Endodermal cell (in vitro differentiated cells): ENCODE measurements at regions not wholly inside any gene's neighbourhood (a gene's known extent, or its start where the extent isn't known, plus 50 kb on each side); places are given as distances from the start of the nearest gene placed in this dataset.

ENCODE experiments used
- DNase-seq: peaks from one replicate; pipeline ENCODE4 v3.0.0-alpha.2; 2017
- H3K27ac ChIP-seq: 2 replicates; pipeline ENCODE4 v1.5.1; 2013; ENCODE audit warnings: mild to moderate bottlenecking, low read depth, low read length, moderate library complexity
- H3K27me3 ChIP-seq: 2 replicates; pipeline ENCODE4 v1.6.1; 2013; ENCODE audit warnings: mild to moderate bottlenecking, low read length, moderate library complexity; ENCODE audit not compliant: insufficient read depth, control insufficient read depth, poor library complexity, severe bottlenecking
- H3K36me3 ChIP-seq: 2 replicates; pipeline ENCODE4 v1.7.0; 2013; ENCODE audit warnings: mild to moderate bottlenecking, low read length, moderate library complexity; ENCODE audit not compliant: control insufficient read depth, insufficient read depth
- H3K4me1 ChIP-seq: one replicate; pipeline ENCODE4 v1.7.0; 2013; ENCODE audit warnings: low read length; ENCODE audit not compliant: control insufficient read depth, insufficient read depth
- H3K4me3 ChIP-seq: 2 replicates; pipeline ENCODE4 v1.5.1; 2013; ENCODE audit warnings: mild to moderate bottlenecking, low read length, moderate library complexity
- H3K9ac ChIP-seq: 2 replicates; pipeline ENCODE4 v1.6.1; 2013; ENCODE audit warnings: mild to moderate bottlenecking, low read length, moderate library complexity; ENCODE audit not compliant: poor library complexity, severe bottlenecking; ENCODE audit errors: extremely low read depth
- H3K9me3 ChIP-seq: 2 replicates; pipeline ENCODE4 v1.6.1; 2013; ENCODE audit warnings: mild to moderate bottlenecking, low read length, moderate library complexity; ENCODE audit not compliant: control insufficient read depth
- H3K27ac Mint-ChIP-seq: 2 replicates; pipeline ENCODE4 v1.8.0; 2020; ENCODE audit warnings: mixed read lengths
- H3K27me3 Mint-ChIP-seq: 2 replicates; pipeline ENCODE4 v1.8.0; 2021; ENCODE audit warnings: mild to moderate bottlenecking, mixed read lengths; ENCODE audit not compliant: insufficient read depth
- H3K36me3 Mint-ChIP-seq: 2 replicates; pipeline ENCODE4 v1.8.0; 2020; ENCODE audit warnings: low read depth, mixed read lengths
- H3K4me1 Mint-ChIP-seq: 2 replicates; pipeline ENCODE4 v1.8.0; 2020; ENCODE audit warnings: mixed read lengths
- H3K4me3 Mint-ChIP-seq: 2 replicates; pipeline ENCODE4 v1.8.0; 2020; ENCODE audit warnings: mild to moderate bottlenecking, moderate library complexity, mixed read lengths
- H3K9me3 Mint-ChIP-seq: 2 replicates; pipeline ENCODE4 v1.8.0; 2020; ENCODE audit warnings: mild to moderate bottlenecking, mixed read lengths
- CTCF ChIP-seq: fragments of 200-600 bp; sonication (generic); conservative IDR thresholded peaks from 2 replicates; pipeline ENCODE4 v1.5.0; 2021; ENCODE audit warnings: antibody characterized with exemption, mild to moderate bottlenecking
- WGBS, 2 experiments: methylation state at CpG; one replicate each; pipeline versions ENCODE4 v1.1.5 to v1.1.7; 2013; ENCODE audit warnings: missing lambda C conversion rate in 2 of 2, mixed read lengths in 1 of 2; ENCODE audit not compliant: insufficient coverage in 1 of 2, insufficient read length in 1 of 2; 5-methylcytosine and 5-hydroxymethylcytosine counted together

- H3K4me1 Mint-ChIP-seq: no peaks in the 10 kb centered on the region
- H3K9ac ChIP-seq: no peak overlapping the region
- H3K4me3 ChIP-seq: no peak overlapping the region
- H3K27ac Mint-ChIP-seq: no peak overlapping the region
- H3K36me3 Mint-ChIP-seq: no peaks in the 10 kb centered on the region
- H3K27me3 Mint-ChIP-seq: no peaks in the 10 kb centered on the region
- no peak for TF ChIP-seq CTCF
- DNase-seq: no peak
- no peaks in the 10 kb centered on the region for H3K4me1 ChIP-seq
- no peak overlapping the region for H3K27ac ChIP-seq
- no peaks in the 10 kb centered on the region for H3K9me3 ChIP-seq
- H3K4me3 Mint-ChIP-seq: no peak overlapping the region
- H3K9me3 Mint-ChIP-seq: no peaks in the 10 kb centered on the region
- H3K27me3 ChIP-seq: no peaks in the 10 kb centered on the region
- WGBS, 2 experiments: 93 to 98% methylated on average over 8 to 24 of the region's 24 CpGs
- H3K36me3 ChIP-seq: no peaks in the 10 kb centered on the region
Observed at GRCh38 chr4:187176261-187176910, 452.7 kb upstream of the FAT1 start.

DNA sequence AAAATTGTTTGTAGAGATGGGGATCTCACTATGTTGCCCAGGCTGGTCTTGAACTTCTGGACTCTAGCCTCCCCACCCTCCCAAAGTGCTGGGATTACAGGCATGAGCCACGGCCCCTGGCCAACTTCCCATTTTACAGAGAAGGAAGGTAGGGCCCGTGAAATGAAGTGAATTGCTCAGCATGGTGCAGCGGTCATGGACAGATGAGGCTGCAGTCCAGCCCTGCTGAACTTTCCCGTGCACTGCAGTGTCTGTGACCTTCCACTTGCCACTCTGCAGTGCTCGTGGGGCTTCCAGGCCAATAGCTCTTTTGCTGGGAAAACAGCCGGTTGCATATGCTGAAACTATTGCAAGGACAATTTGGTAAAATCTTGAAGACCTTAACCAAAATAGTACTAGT, 454.4 kb upstream of the FAT1 start:
- no peaks in the 10 kb centered on the region for H3K27me3 Mint-ChIP-seq
- no peaks in the 10 kb centered on the region for H3K36me3 Mint-ChIP-seq
- H3K4me1 ChIP-seq: no peaks in the 10 kb centered on the region
- no peaks in the 10 kb centered on the region for H3K36me3 ChIP-seq
- no peak for DNase-seq
- no peak overlapping the region for H3K9ac ChIP-seq
- 79 to 96% methylated on average over 3 to 6 of the region's 6 CpGs for WGBS, 2 experiments
- H3K27ac ChIP-seq: no peak overlapping the region
- H3K9me3 ChIP-seq: no peaks in the 10 kb centered on the region
- no peak overlapping the region for H3K27ac Mint-ChIP-seq
- H3K4me1 Mint-ChIP-seq: peaks cover 6% of the 10 kb centered on the region
- H3K9me3 Mint-ChIP-seq: no peaks in the 10 kb centered on the region
- H3K4me3 Mint-ChIP-seq: no peak overlapping the region
- H3K4me3 ChIP-seq: no peak overlapping the region
- no peak for TF ChIP-seq CTCF
- H3K27me3 ChIP-seq: no peaks in the 10 kb centered on the region

GRCh38 chr4:187178587-187178986, 454.9 kb upstream of the FAT1 start:
- H3K4me1 Mint-ChIP-seq: peaks cover 7% of the 10 kb centered on the region
- Histone ChIP-seq H3K9me3 (no peaks in the 10 kb centered on the region), H3K36me3 (no peaks in the 10 kb centered on the region), H3K27ac (no peak overlapping the region), H3K4me3 (no peak overlapping the region), H3K4me1 (no peaks in the 10 kb centered on the region), H3K27me3 (no peaks in the 10 kb centered on the region), H3K9ac (no peak overlapping the region)
- H3K27me3 Mint-ChIP-seq: no peaks in the 10 kb centered on the region
- WGBS, 2 experiments: 86 to 100% methylated on average over 4 to 6 of the region's 6 CpGs
- H3K4me3 Mint-ChIP-seq: no peak overlapping the region
- TF ChIP-seq CTCF: no peak
- H3K27ac Mint-ChIP-seq: no peak overlapping the region
- H3K9me3 Mint-ChIP-seq: no peaks in the 10 kb centered on the region
- DNase-seq: no peak
- no peaks in the 10 kb centered on the region for H3K36me3 Mint-ChIP-seq
